ENCODE measurements at regions not wholly inside any gene's neighbourhood (a gene's known extent, or its start where the extent isn't known, plus 50 kb on each side); places are given as distances from the start of the nearest gene placed in this dataset.

- peaks cover 4% of the 10 kb centered on the region for H3K4me1 Mint-ChIP-seq (ENCODE audit: low read depth)
- no peak overlapping the region for H3K4me3 Mint-ChIP-seq
- H3K27ac Mint-ChIP-seq = no peak overlapping the region
- H3K27me3 Mint-ChIP-seq = peaks cover 12% of the 10 kb centered on the region
- H3K36me3 Mint-ChIP-seq = no peaks in the 10 kb centered on the region
- no peaks in the 10 kb centered on the region for H3K9me3 Mint-ChIP-seq (ENCODE audit: low read depth)
These were observed 187.9 kb upstream of the ZEB2 start for GRCh38 chr2:144707736-144708326.

- Mint-ChIP-seq H3K27me3 (peaks cover 10% of the 10 kb centered on the region), H3K4me3 (no peak overlapping the region), H3K4me1 (ENCODE audit: low read depth) (peaks cover 4% of the 10 kb centered on the region), H3K36me3 (no peaks in the 10 kb centered on the region), H3K9me3 (ENCODE audit: low read depth) (no peaks in the 10 kb centered on the region), H3K27ac (no peak overlapping the region)
These were observed 186.7 kb upstream of the ZEB2 start for GRCh38 chr2:144706647-144707046.

GRCh38 chr2:144705328-144706245, 185.7 kb upstream of the ZEB2 start:
- no peaks in the 10 kb centered on the region for H3K9me3 Mint-ChIP-seq (ENCODE audit: low read depth)
- H3K4me3 Mint-ChIP-seq = no peak overlapping the region
- H3K27ac Mint-ChIP-seq = no peak overlapping the region
- peaks cover 10% of the 10 kb centered on the region for H3K27me3 Mint-ChIP-seq
- H3K4me1 Mint-ChIP-seq (ENCODE audit: low read depth) = peaks cover 4% of the 10 kb centered on the region
- H3K36me3 Mint-ChIP-seq = no peaks in the 10 kb centered on the region

- Mint-ChIP-seq H3K27me3 (peaks cover 10% of the 10 kb centered on the region), H3K36me3 (no peaks in the 10 kb centered on the region), H3K27ac (no peak overlapping the region), H3K4me1 (ENCODE audit: low read depth) (peaks cover 4% of the 10 kb centered on the region), H3K4me3 (no peak overlapping the region), H3K9me3 (ENCODE audit: low read depth) (no peaks in the 10 kb centered on the region)
These were observed 184.8 kb upstream of the ZEB2 start for GRCh38 chr2:144704709-144705095.

GRCh38 chr2:144703852-144704708, 184.2 kb upstream of the ZEB2 start:
- peaks cover 10% of the 10 kb centered on the region for H3K27me3 Mint-ChIP-seq
- no peak overlapping the region for H3K27ac Mint-ChIP-seq
- no peak overlapping the region for H3K4me3 Mint-ChIP-seq
- H3K9me3 Mint-ChIP-seq (ENCODE audit: low read depth) = no peaks in the 10 kb centered on the region
- peaks cover 4% of the 10 kb centered on the region for H3K4me1 Mint-ChIP-seq (ENCODE audit: low read depth)
- no peaks in the 10 kb centered on the region for H3K36me3 Mint-ChIP-seq

- Mint-ChIP-seq H3K4me3 (no peak overlapping the region), H3K27ac (no peak overlapping the region), H3K27me3 (peaks cover 7% of the 10 kb centered on the region), H3K4me1 (ENCODE audit: low read depth) (peaks cover 4% of the 10 kb centered on the region), H3K36me3 (no peaks in the 10 kb centered on the region), H3K9me3 (ENCODE audit: low read depth) (peaks cover 1% of the 10 kb centered on the region)
These were observed 182.1 kb upstream of the ZEB2 start for GRCh38 chr2:144702051-144702450.

GRCh38 chr2:144701259-144701658, 181.3 kb upstream of the ZEB2 start:
- Mint-ChIP-seq H3K9me3 (ENCODE audit: low read depth) (peaks cover 4% of the 10 kb centered on the region), H3K4me1 (ENCODE audit: low read depth) (peaks cover 4% of the 10 kb centered on the region), H3K4me3 (no peak overlapping the region), H3K27me3 (peaks cover 7% of the 10 kb centered on the region), H3K36me3 (no peaks in the 10 kb centered on the region), H3K27ac (no peak overlapping the region)

- Mint-ChIP-seq H3K9me3 (ENCODE audit: low read depth) (peaks cover 4% of the 10 kb centered on the region), H3K27ac (no peak overlapping the region), H3K4me3 (no peak overlapping the region), H3K36me3 (no peaks in the 10 kb centered on the region), H3K4me1 (ENCODE audit: low read depth) (no peaks in the 10 kb centered on the region), H3K27me3 (no peaks in the 10 kb centered on the region)
These were observed 178.2 kb upstream of the ZEB2 start for GRCh38 chr2:144698156-144698555.

GRCh38 chr2:144695657-144696056, 175.7 kb upstream of the ZEB2 start:
- Mint-ChIP-seq H3K27ac (no peak overlapping the region), H3K36me3 (no peaks in the 10 kb centered on the region), H3K4me1 (ENCODE audit: low read depth) (no peaks in the 10 kb centered on the region), H3K27me3 (peaks cover 2% of the 10 kb centered on the region), H3K9me3 (ENCODE audit: low read depth) (peaks cover 4% of the 10 kb centered on the region), H3K4me3 (no peak overlapping the region)

- Mint-ChIP-seq H3K4me3 (no peak overlapping the region), H3K4me1 (ENCODE audit: low read depth) (no peaks in the 10 kb centered on the region), H3K9me3 (ENCODE audit: low read depth) (peaks cover 4% of the 10 kb centered on the region), H3K27ac (no peak overlapping the region), H3K36me3 (no peaks in the 10 kb centered on the region), H3K27me3 (peaks cover 4% of the 10 kb centered on the region)
These were observed 174.5 kb upstream of the ZEB2 start for GRCh38 chr2:144694456-144694855.

GRCh38 chr2:144693179-144693578, 173.3 kb upstream of the ZEB2 start:
- Mint-ChIP-seq H3K36me3 (no peaks in the 10 kb centered on the region), H3K4me1 (ENCODE audit: low read depth) (no peaks in the 10 kb centered on the region), H3K4me3 (no peak overlapping the region), H3K27me3 (peaks cover 4% of the 10 kb centered on the region), H3K27ac (no peak overlapping the region), H3K9me3 (ENCODE audit: low read depth) (peaks cover 4% of the 10 kb centered on the region)

- H3K4me1 Mint-ChIP-seq (ENCODE audit: low read depth) = no peaks in the 10 kb centered on the region
- no peak overlapping the region for H3K27ac Mint-ChIP-seq
- H3K27me3 Mint-ChIP-seq = peaks cover 4% of the 10 kb centered on the region
- H3K9me3 Mint-ChIP-seq (ENCODE audit: low read depth) = peaks cover 4% of the 10 kb centered on the region
- no peaks in the 10 kb centered on the region for H3K36me3 Mint-ChIP-seq
- no peak overlapping the region for H3K4me3 Mint-ChIP-seq
These were observed 172.7 kb upstream of the ZEB2 start for GRCh38 chr2:144692661-144693060.

GRCh38 chr2:144690771-144691170, 170.9 kb upstream of the ZEB2 start:
- Mint-ChIP-seq H3K27me3 (peaks cover 9% of the 10 kb centered on the region), H3K27ac (no peak overlapping the region), H3K4me1 (ENCODE audit: low read depth) (no peaks in the 10 kb centered on the region), H3K36me3 (no peaks in the 10 kb centered on the region), H3K9me3 (ENCODE audit: low read depth) (no peaks in the 10 kb centered on the region), H3K4me3 (no peak overlapping the region)

GRCh38 chr2:144686518-144687215, 166.7 kb upstream of the ZEB2 start:
- H3K4me1 Mint-ChIP-seq (ENCODE audit: low read depth) = no peaks in the 10 kb centered on the region

More at GRCh38 chr2:144686518-144687215, 166.7 kb upstream of the ZEB2 start:
- Mint-ChIP-seq H3K27ac (no peak overlapping the region), H3K27me3 (peaks cover 9% of the 10 kb centered on the region), H3K4me3 (no peak overlapping the region), H3K36me3 (no peaks in the 10 kb centered on the region), H3K9me3 (ENCODE audit: low read depth) (no peaks in the 10 kb centered on the region)

All from activated naive CD8-positive, alpha-beta T cell (primary cell).